GM23338 (cell line): ENCODE measurements at regions not wholly inside any gene's neighbourhood (a gene's known extent, or its start where the extent isn't known, plus 50 kb on each side); places are given as distances from the start of the nearest gene placed in this dataset.

Experiments used
- ATAC-seq: fragments of 200-7000 bp; cut with Tn5 transposase; 3 replicates; pipeline ENCODE4 v1.9.1; 2020
- DNase-seq: peaks from one replicate; pipeline ENCODE4 v3.0.0-alpha.2; 2015; ENCODE audit warnings: low spot score
- H2AFZ ChIP-seq: fragments of 200-600 bp; sonication (generic); 2 replicates; pipeline ENCODE4 v1.8.0; 2016; ENCODE audit warnings: antibody characterized with exemption, mild to moderate bottlenecking, moderate library complexity
- H3F3A ChIP-seq: fragments of 200-600 bp; sonication (generic); replicated peaks from 2 replicates; pipeline ENCODE4 v1.8.0; 2017; ENCODE audit warnings: antibody characterized with exemption, mixed run types, low read depth
- H3K27ac ChIP-seq: fragments of 200-600 bp; sonication (generic); 2 replicates; pipeline ENCODE4 v1.6.1; 2016; ENCODE audit warnings: low read depth
- H3K27me3 ChIP-seq: fragments of 200-600 bp; sonication (generic); 2 replicates; pipeline ENCODE4 v1.8.0; 2016; ENCODE audit warnings: mild to moderate bottlenecking, mixed run types, moderate library complexity; ENCODE audit not compliant: insufficient read depth
- H3K36me3 ChIP-seq: fragments of 200-600 bp; sonication (generic); 2 replicates; pipeline ENCODE4 v1.8.0; 2016; ENCODE audit warnings: mild to moderate bottlenecking; ENCODE audit not compliant: insufficient read depth
- H3K4me1 ChIP-seq: fragments of 200-600 bp; sonication (generic); 2 replicates; pipeline ENCODE4 v1.8.0; 2016; ENCODE audit warnings: mild to moderate bottlenecking, moderate library complexity; ENCODE audit not compliant: insufficient read depth
- H3K4me2 ChIP-seq: fragments of 200-600 bp; sonication (generic); 2 replicates; pipeline ENCODE4 v1.7.1; 2017; ENCODE audit warnings: mixed run types
- H3K4me3 ChIP-seq: fragments of 200-600 bp; sonication (generic); 2 replicates; pipeline ENCODE4 v1.6.1; 2016; ENCODE audit warnings: mixed run types
- H3K79me2 ChIP-seq: fragments of 200-600 bp; sonication (generic); replicated peaks from 2 replicates; pipeline ENCODE4 v1.8.0; 2017; ENCODE audit warnings: mild to moderate bottlenecking; ENCODE audit not compliant: insufficient read depth
- H3K9me2 ChIP-seq: fragments of 200-600 bp; sonication (generic); 2 replicates; pipeline ENCODE4 v1.8.0; 2017; ENCODE audit not compliant: insufficient read depth
- H4K20me1 ChIP-seq: fragments of 200-600 bp; sonication (generic); replicated peaks from 2 replicates; pipeline ENCODE4 v1.8.0; 2017; ENCODE audit warnings: mild to moderate bottlenecking; ENCODE audit not compliant: insufficient read depth
- H3K27ac Mint-ChIP-seq: 2 replicates; pipeline ENCODE4 v1.8.0; 2020; ENCODE audit warnings: inconsistent platforms, mild to moderate bottlenecking, moderate library complexity, mixed read lengths
- H3K27me3 Mint-ChIP-seq: 3 replicates; pipeline ENCODE4 v1.8.0; 2022; ENCODE audit warnings: low read depth, mild to moderate bottlenecking, moderate library complexity, mixed read lengths, inconsistent platforms; ENCODE audit not compliant: insufficient read depth, poor library complexity
- H3K36me3 Mint-ChIP-seq: 3 replicates; pipeline ENCODE4 v1.8.0; 2021; ENCODE audit warnings: low read depth, mild to moderate bottlenecking, inconsistent platforms, moderate library complexity, mixed read lengths
- H3K4me1 Mint-ChIP-seq: 3 replicates; pipeline ENCODE4 v1.8.0; 2020; ENCODE audit warnings: mild to moderate bottlenecking, inconsistent platforms, mixed read lengths
- H3K4me3 Mint-ChIP-seq: 3 replicates; pipeline ENCODE4 v1.8.0; 2021; ENCODE audit warnings: moderate library complexity, mild to moderate bottlenecking, inconsistent platforms, mixed read lengths
- H3K9me3 Mint-ChIP-seq: 3 replicates; pipeline ENCODE4 v1.8.0; 2020; ENCODE audit warnings: moderate library complexity, mild to moderate bottlenecking, inconsistent platforms, mixed read lengths
- CTCF ChIP-seq, 2 experiments: fragments of 200-600 bp in 1 of 2; sonication (generic) in 1 of 2; conservative IDR thresholded peaks; 2 replicates each; pipeline versions ENCODE4 v1.5.1 to v1.6.1; 2016 to 2017; ENCODE audit warnings: antibody characterized with exemption in 2 of 2, low read depth in 2 of 2, mild to moderate bottlenecking in 2 of 2, moderate library complexity in 1 of 2
- ETS1 ChIP-seq: IDR thresholded peaks from 2 replicates; pipeline ENCODE4 v1.6.1; 2016; ENCODE audit warnings: antibody characterized with exemption
- EZH2phosphoT487 ChIP-seq: fragments of 200-600 bp; sonication (generic); IDR thresholded peaks from one replicate; pipeline ENCODE4 v1.8.1; 2018; ENCODE audit warnings: antibody characterized with exemption; ENCODE audit not compliant: unreplicated experiment
- POLR2AphosphoS5 ChIP-seq: IDR thresholded peaks from 2 replicates; pipeline ENCODE4 v1.6.1; 2016; ENCODE audit warnings: antibody characterized with exemption, low read depth
- REST ChIP-seq: IDR thresholded peaks from one replicate; pipeline ENCODE4 v1.6.1; 2018; ENCODE audit warnings: antibody characterized with exemption; ENCODE audit not compliant: unreplicated experiment
- STAT1 ChIP-seq: IDR thresholded peaks from one replicate; pipeline ENCODE4 v1.6.1; 2016; ENCODE audit warnings: antibody characterized with exemption; ENCODE audit not compliant: unreplicated experiment
- ZNF114 ChIP-seq: fragments of 250-450 bp; sonication (Bioruptor Pico); IDR thresholded peaks from 2 replicates; pipeline ENCODE4 v1.5.0; 2020; ENCODE audit warnings: mild to moderate bottlenecking, moderate library complexity
- ZNF331 ChIP-seq: fragments of 250-450 bp; sonication (Bioruptor Pico); IDR thresholded peaks from 2 replicates; pipeline ENCODE4 v1.5.0; 2020; ENCODE audit warnings: low read depth, mild to moderate bottlenecking, moderate library complexity
- ZNF462 ChIP-seq: fragments of 250-450 bp; sonication (Bioruptor Pico); IDR thresholded peaks from 2 replicates; pipeline ENCODE4 v1.5.0; 2020; ENCODE audit warnings: mild to moderate bottlenecking, moderate library complexity

- TF ChIP-seq REST (no peak), POLR2AphosphoS5 (no peak), EZH2phosphoT487 (no peak)
Observed at GRCh38 chr16:26442321-26442720, 624.4 kb upstream of the C16orf82 start (continued).

- no peak overlapping the region for H2AFZ ChIP-seq
- no peaks in the 10 kb centered on the region for H3K36me3 ChIP-seq
- H3K27me3 Mint-ChIP-seq = no peaks in the 10 kb centered on the region
- H3K27ac ChIP-seq = no peak overlapping the region
- no peak overlapping the region for H3K27ac Mint-ChIP-seq
- H3K27me3 ChIP-seq = no peaks in the 10 kb centered on the region
- no peaks in the 10 kb centered on the region for H3K4me1 ChIP-seq
- no peaks in the 10 kb centered on the region for H3K36me3 Mint-ChIP-seq
- H3K79me2 ChIP-seq = no peaks in the 10 kb centered on the region
- H3K4me3 ChIP-seq = no peak overlapping the region
- 0 out of 3 replicates have a peak, but pooled peaks cover 2% of the 10 kb centered on the region for H3K4me1 Mint-ChIP-seq
- DNase-seq = no peak
- no peak for ATAC-seq
- H4K20me1 ChIP-seq = no peaks in the 10 kb centered on the region
- H3K9me3 Mint-ChIP-seq = peaks cover 80% of the 10 kb centered on the region
- no peak overlapping the region for H3K4me3 Mint-ChIP-seq
- H3F3A ChIP-seq = no peaks in the 10 kb centered on the region
- no peak overlapping the region for H3K4me2 ChIP-seq
- no peaks in the 10 kb centered on the region for H3K9me2 ChIP-seq
- TF ChIP-seq ETS1 = no peak
- no peak for TF ChIP-seq CTCF (conservative IDR thresholded peaks at IDR 0.05; ENCODE audit: low read depth in 2 of 2)
- TF ChIP-seq ZNF462 = no peak
- no peak for TF ChIP-seq REST
- no peak for TF ChIP-seq ZNF331 (CRISPR knock-in tag)
- no peak for TF ChIP-seq ZNF114 (CRISPR knock-in tag)
- no peak for TF ChIP-seq STAT1
- no peak for TF ChIP-seq POLR2AphosphoS5
Observed at GRCh38 chr16:26447570-26447969, 619.2 kb upstream of the C16orf82 start.
